Left renal pelvis (tissue), 4 donors: ENCODE measurements at regions not wholly inside any gene's neighbourhood (a gene's known extent, or its start where the extent isn't known, plus 50 kb on each side); places are given as distances from the start of the nearest gene placed in this dataset.

Experiments used
- DNase-seq, 4 donors: peaks; one replicate each; pipeline ENCODE4 v3.0.0-alpha.2; 2013; ENCODE audit warnings: low read depth in 4 of 4, low spot score in 3 of 4

DNA sequence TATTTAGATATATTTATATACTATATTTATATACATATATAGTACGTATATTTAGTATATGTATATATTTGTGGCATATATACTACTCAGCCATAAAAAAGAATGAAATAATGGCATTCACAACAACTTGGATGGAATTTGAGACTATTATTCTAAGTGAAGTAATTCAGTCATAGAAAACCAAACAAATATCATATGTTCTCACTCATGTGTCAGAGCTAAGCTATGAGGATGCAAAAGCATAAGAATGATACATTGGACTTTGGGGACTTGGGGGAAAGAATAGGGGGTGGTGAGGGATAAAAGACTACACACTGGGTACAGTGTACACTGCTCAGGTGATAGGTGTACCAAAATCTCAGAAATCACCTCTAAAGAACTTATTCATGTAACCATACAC, 1015.7 kb downstream of the EFNB2 start:
- DNase-seq = no peak

DNA sequence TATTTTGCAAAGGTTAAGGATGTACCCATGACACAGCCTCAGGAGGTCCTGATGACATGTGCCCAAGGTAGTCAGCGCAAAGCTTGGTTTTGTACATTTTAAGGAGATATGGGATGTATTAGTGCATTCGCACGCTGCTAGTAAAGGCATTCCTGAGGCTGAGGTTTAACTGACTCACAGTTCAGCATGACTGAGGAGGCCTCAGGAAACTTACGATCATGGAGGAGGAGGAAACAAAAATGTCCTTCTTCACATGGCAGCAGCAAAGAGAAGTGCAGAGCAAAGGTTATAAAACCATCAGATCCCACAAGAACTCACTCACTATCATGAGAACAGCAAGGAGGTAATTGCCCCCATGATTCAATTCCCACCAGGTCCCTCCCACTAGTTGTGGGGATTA, 1017.4 kb downstream of the EFNB2 start:
- no peak for DNase-seq

- DNase-seq = no peak
These were observed 1021.1 kb downstream of the EFNB2 start for GRCh38 chr13:105514401-105514800.

DNA sequence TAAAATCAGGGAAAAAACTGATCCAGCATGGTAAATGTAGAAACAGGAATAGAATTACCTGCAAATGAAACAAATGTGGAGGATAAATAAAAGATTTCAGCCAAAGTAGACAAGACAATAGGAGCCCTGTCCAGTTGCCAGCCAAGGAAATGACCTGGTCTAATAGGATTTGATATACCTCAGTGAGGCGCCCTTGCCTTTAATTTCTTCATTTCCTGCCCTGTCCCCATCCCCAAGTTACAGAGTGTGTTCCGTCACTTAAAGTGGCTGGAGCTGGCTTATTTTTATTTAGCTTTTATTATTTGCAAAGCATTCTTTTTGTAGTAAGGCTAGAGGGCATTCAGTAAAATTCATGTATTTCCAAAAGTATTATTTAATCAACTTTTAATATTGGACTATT, 1022.0 kb downstream of the EFNB2 start:
- no peak for DNase-seq

DNA sequence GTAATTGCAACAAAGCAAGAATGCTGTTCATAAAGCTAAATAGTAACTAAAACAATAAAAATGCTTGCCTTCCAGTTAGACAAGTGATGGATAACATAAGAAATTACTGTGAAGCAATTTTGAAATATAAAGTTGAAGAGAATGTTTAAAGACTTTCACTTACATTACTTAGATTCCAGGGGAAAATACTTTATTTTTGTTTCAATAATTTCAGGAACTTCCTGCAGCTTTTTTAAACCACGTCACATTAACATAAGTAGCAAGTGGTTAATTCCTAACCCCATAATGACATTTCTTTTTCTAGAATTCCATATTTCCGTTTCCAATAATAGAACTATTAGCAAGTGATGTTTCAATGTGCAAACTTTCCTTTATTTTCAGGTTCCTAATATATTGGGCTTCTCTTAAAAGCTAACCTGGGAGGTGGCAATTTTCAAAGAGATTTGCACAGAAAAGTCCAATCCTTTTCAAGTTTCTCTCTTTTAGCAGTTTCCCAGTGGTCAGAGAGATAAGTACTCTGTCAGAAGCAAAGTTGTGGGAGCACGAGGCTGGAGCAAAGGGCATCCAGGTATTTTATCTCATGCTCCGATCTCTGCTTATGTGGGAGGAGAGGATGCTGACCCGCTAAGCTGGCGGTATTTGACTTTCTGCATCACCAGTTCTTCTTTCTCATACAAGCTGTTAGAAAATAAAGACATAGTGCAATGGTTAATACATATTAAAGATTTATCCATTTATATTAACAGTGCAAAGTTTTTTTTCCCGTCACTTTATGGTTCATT, 1025.3 kb downstream of the EFNB2 start:
- peak in 1 of 4 donors; percentile 14 for DNase-seq

DNA sequence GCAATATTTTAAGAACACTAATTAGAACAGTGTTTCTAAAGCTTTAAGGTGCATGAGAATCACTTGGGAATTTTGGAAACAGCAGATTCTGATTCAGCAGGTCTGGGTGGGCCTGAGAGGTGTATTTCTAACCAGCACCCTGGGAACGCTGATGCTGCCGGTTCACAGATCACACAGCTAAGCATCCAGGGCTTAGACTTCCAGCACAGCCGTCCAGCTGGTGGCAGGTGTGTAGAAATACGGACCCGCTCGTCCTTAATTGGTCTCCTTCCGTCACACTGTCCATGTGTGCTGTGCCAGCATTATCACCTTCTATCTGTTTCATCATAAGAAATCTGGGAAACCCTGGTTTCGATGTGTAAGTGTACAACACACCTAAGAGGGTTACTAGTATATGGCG, 1029.0 kb downstream of the EFNB2 start:
- no peak for DNase-seq

- no peak for DNase-seq
These were observed 1033.3 kb downstream of the EFNB2 start for GRCh38 chr13:105502193-105502592.

GRCh38 chr13:105497597-105497996, 1037.9 kb downstream of the EFNB2 start:
- DNase-seq = no peak

DNA sequence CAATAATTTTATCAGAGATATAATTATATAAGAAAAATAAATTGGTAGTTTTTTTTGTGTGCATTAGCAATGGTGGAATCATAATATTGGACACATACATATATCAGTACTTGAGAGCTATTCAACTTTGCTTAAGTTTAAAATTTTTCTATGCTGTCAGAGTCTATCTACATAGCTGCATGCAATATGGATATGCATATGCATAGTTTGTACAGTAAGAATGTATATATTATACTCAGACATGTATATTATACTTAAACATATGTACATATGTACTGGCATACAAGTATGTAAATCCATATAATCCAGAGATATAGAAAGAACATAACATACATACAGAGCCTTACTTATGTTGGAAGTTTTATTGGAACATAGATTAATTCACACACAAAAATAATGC, 1043.2 kb downstream of the EFNB2 start:
- no peak for DNase-seq

GRCh38 chr13:105491345-105491744, 1044.1 kb downstream of the EFNB2 start:
- DNase-seq = no peak

DNA sequence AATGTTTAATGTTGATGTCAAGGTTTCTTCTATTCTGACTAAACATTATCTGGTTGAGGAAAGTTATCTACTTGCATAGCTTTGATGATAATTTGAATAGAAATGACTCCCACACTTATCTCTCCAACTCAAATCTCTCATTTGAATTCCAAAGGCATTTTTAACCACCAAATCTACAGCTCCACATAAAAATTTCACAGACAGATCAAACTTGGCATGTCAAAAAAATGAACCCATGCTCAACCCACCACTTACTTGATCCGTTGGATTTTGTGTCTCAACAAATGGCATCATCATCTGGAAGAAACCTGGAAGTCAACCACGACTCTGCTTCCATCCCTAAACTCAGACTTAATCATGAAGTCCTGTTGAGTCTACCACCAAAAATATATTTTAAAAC, 1050.4 kb downstream of the EFNB2 start:
- no peak for DNase-seq

DNA sequence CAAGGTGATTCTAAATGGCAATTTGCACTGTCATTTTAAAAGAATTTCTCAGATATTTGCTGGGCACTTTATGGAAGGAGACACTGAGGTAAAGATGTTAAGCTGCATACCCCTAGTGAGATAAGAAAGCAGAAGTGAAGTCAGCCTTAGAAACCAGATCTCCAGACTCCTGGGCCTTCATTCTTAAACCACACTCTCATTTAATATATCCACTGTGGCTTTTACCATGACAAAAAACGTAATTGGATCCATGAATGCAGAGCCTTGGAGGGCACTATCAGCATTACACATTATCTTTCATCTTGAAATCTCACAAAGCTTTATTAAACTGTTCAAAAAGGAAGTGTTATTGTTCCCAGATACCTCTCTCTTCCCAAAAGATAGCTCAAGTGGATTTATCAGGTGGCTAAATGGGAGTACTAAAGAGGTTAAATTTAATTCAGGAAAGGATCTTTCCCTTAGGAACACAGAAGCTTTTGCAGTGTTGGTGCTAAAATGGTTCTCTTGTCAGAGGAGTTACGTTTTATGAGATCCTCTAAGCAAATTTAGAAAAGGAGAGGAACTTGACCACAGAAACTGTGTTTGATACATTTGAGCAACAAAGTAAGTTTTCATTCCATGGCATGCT, 1060.4 kb downstream of the EFNB2 start:
- DNase-seq = no peak

GRCh38 chr13:105471673-105472072, 1063.8 kb downstream of the EFNB2 start:
- DNase-seq = no peak

DNA sequence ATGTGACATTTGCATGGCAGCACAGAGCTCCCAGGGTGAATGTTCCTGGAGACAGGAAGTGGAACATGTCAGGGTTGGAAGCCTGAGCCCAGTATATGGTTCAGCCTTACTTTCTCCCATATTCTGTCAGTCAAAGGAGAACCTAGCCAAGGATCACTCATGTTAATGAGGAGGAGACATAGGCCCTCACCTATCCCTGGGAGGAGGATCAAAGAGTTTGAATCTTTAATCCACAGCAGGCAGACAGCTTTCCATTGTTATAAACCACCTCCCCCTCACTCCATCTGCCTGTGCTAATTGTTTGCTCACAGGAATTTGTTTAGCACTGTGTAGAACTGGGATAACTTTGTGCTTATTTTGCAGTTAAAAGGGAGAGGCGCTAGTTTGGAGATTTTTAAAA, 1069.1 kb downstream of the EFNB2 start:
- no peak for DNase-seq

DNA sequence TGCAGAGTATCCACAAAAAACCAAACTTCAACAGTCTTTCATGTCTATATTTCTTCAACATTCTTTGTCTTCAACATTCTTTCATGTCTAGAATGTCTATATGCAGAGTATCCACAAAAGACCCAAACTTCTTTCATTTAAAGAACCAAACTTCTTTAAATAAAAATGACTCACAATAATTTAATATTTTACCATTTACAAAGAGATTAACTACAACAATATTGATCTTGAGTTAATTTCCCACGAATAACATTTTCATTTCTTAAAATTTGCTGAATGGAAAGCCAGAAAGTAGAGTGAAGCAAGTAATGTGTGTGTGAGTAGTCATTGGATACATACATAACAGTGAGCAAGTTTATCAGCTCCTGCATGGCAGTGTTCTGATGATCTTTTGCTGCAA, 1069.7 kb downstream of the EFNB2 start, which contains the start of gene DAOA:
Gene DAOA (plus strand): TSS at position 301 of the 400 bp plus-strand sequence.
- DNase-seq = no peak

- no peak for DNase-seq
These were observed 1070.2 kb downstream of the EFNB2 start for GRCh38 chr13:105465251-105465650.

DNA sequence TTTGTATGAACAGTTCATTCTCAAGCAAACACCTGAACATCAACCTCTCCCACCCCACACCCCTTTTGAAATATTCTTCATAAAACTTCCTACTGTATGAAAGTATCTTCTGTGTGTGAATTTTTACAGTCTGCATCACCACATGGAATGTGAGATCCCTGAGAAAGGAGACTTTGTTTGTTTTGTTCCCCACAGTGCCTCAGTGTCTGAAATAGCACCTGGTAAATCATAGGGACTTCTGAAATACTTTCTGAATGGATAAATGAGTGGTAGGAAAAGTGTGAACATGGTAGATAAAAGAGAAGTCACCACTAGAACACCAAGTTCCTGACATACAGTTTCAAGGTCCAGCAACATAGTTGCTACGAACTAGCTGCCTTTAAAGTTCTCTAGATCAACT, 1071.2 kb downstream of the EFNB2 start:
- no peak for DNase-seq

- peak; percentile 49 to 69 (median 60) for DNase-seq
These were observed 1072.4 kb downstream of the EFNB2 start for GRCh38 chr13:105463011-105463501.

GRCh38 chr13:105462098-105462497, 1073.4 kb downstream of the EFNB2 start:
- no peak for DNase-seq

- no peak for DNase-seq
These were observed 1082.6 kb downstream of the EFNB2 start for GRCh38 chr13:105452895-105453294.

- no peak for DNase-seq
These were observed 1084.7 kb downstream of the EFNB2 start for GRCh38 chr13:105450784-105451183.

GRCh38 chr13:105448811-105449210, 1086.7 kb downstream of the EFNB2 start:
- no peak for DNase-seq
